NCI-H526 (cell line): ENCODE measurements at regions not wholly inside any gene's neighbourhood (a gene's known extent, or its start where the extent isn't known, plus 50 kb on each side); places are given as distances from the start of the nearest gene placed in this dataset.

ENCODE experiments used
- DNase-seq, 2 experiments: peaks; one replicate each; lab custom pipeline; 2025; lab: John Stamatoyannopoulos, UW

- DNase-seq, result no peak
Observed at GRCh38 chr20:17128206-17128605, 98.6 kb upstream of the PCSK2 start.

- DNase-seq, result no peak
Observed at GRCh38 chr20:17129089-17129488, 97.8 kb upstream of the PCSK2 start.

GRCh38 chr20:17137692-17138091, 89.1 kb upstream of the PCSK2 start:
- no peak for DNase-seq

GRCh38 chr20:17138237-17138636, 88.6 kb upstream of the PCSK2 start:
- no peak for DNase-seq

- DNase-seq, result no peak
Observed at GRCh38 chr20:17140894-17141293, 85.9 kb upstream of the PCSK2 start.

GRCh38 chr20:17141568-17141967, 85.3 kb upstream of the PCSK2 start:
- DNase-seq, result no peak

- no peak for DNase-seq
Observed at GRCh38 chr20:17142666-17143065, 84.2 kb upstream of the PCSK2 start.

- DNase-seq, result no peak
Observed at GRCh38 chr20:17150858-17151257, 76.0 kb upstream of the PCSK2 start.

GRCh38 chr20:17155401-17155800, 71.4 kb upstream of the PCSK2 start:
- no peak for DNase-seq

GRCh38 chr20:17158701-17159100, 68.1 kb upstream of the PCSK2 start:
- DNase-seq, result no peak

- DNase-seq, result no peak
Observed at GRCh38 chr20:17161673-17162481, 65.0 kb upstream of the PCSK2 start.

GRCh38 chr20:17168026-17168612, 58.7 kb upstream of the PCSK2 start:
- no peak for DNase-seq

GRCh38 chr20:17169585-17170136, 57.2 kb upstream of the PCSK2 start:
- no peak for DNase-seq

GRCh38 chr20:17171746-17172280, 55.0 kb upstream of the PCSK2 start:
- DNase-seq, result no peak

GRCh38 chr20:17172836-17173516, 53.9 kb upstream of the PCSK2 start:
- DNase-seq, result no peak
